CD14-positive monocyte (primary cell): ENCODE measurements at regions not wholly inside any gene's neighbourhood (a gene's known extent, or its start where the extent isn't known, plus 50 kb on each side); places are given as distances from the start of the nearest gene placed in this dataset.

ENCODE experiments used
- DNase-seq, 3 donors: peaks; one replicate each; pipeline ENCODE4 v3.0.0-alpha.2; 2011 to 2022
- H2AFZ ChIP-seq: 2 replicates; pipeline ENCODE4 v1.6.0; 2012; ENCODE audit warnings: mild to moderate bottlenecking, low read depth, low read length, inconsistent platforms; ENCODE audit not compliant: insufficient read depth, poor library complexity, severe bottlenecking
- H3K27ac ChIP-seq, 2 donors: 1 replicate in 1 of 2; 2 replicates in 1 of 2; pipeline ENCODE4 v1.5.1; 2012 to 2013; ENCODE audit warnings: low read length in 2 of 2, control low read depth in 1 of 2, inconsistent platforms in 1 of 2, low read depth in 1 of 2, mild to moderate bottlenecking in 1 of 2
- H3K27me3 ChIP-seq, 2 donors: one replicate each; pipeline versions ENCODE4 v1.6.0 to v1.6.1; 2011 to 2013; ENCODE audit warnings: low read length in 2 of 2; ENCODE audit not compliant: control insufficient read depth in 2 of 2, insufficient read depth in 2 of 2
- H3K36me3 ChIP-seq, 2 donors: replicated peaks in 1 of 2; 1 replicate in 1 of 2; 2 replicates in 1 of 2; pipeline versions ENCODE4 v1.5.1 to v1.6.1; 2012 to 2013; ENCODE audit warnings: low read length in 2 of 2, control low read depth in 1 of 2, inconsistent platforms in 1 of 2, mild to moderate bottlenecking in 1 of 2; ENCODE audit not compliant: insufficient read depth in 2 of 2, control insufficient read depth in 1 of 2
- H3K4me1 ChIP-seq, 2 donors: 1 replicate in 1 of 2; 2 replicates in 1 of 2; pipeline versions ENCODE4 v1.5.1 to v1.6.1; 2012 to 2013; ENCODE audit warnings: low read length in 2 of 2, control low read depth in 1 of 2, inconsistent platforms in 1 of 2, mild to moderate bottlenecking in 1 of 2, moderate library complexity in 1 of 2; ENCODE audit not compliant: insufficient read depth in 2 of 2, control insufficient read depth in 1 of 2
- H3K4me2 ChIP-seq: replicated peaks from 2 replicates; pipeline ENCODE3; 2012; ENCODE audit warnings: low read length, moderate library complexity, mild to moderate bottlenecking; ENCODE audit not compliant: poor library complexity, severe bottlenecking; ENCODE audit errors: extremely low read depth
- H3K4me3 ChIP-seq, 3 experiments: fragments of 200-600 bp in 1 of 3; sonication (generic) in 1 of 3; replicated peaks in 1 of 3; 1 replicate in 2 of 3; 2 replicates in 1 of 3; pipeline ENCODE4 v1.5.1; 2011 to 2013; ENCODE audit warnings: low read length in 3 of 3, mild to moderate bottlenecking in 3 of 3, control low read depth in 2 of 3, low read depth in 2 of 3, inconsistent platforms in 1 of 3, moderate library complexity in 1 of 3
- H3K79me2 ChIP-seq: 2 replicates; pipeline ENCODE4 v1.6.0; 2012; ENCODE audit warnings: mild to moderate bottlenecking, control low read depth, inconsistent platforms, low read length, moderate library complexity; ENCODE audit not compliant: insufficient read depth
- H3K9ac ChIP-seq: 2 replicates; pipeline ENCODE4 v1.6.0; 2017; ENCODE audit warnings: low read length, mild to moderate bottlenecking; ENCODE audit not compliant: insufficient read depth, poor library complexity, severe bottlenecking
- H3K9me3 ChIP-seq, 2 donors: replicated peaks in 1 of 2; 1 replicate in 1 of 2; 2 replicates in 1 of 2; pipeline versions ENCODE4 v1.5.1 to v1.6.1; 2012 to 2013; ENCODE audit warnings: low read length in 2 of 2, control low read depth in 1 of 2; ENCODE audit not compliant: control insufficient read depth in 1 of 2, insufficient read depth in 1 of 2
- H4K20me1 ChIP-seq: 2 replicates; pipeline ENCODE4 v1.6.0; 2012; ENCODE audit warnings: mild to moderate bottlenecking, low read length, control low read depth, moderate library complexity; ENCODE audit not compliant: insufficient read depth
- H3K27ac Mint-ChIP-seq, 7 donors: one replicate each; pipeline ENCODE4 v1.8.0; 2020; ENCODE audit warnings: mild to moderate bottlenecking in 7 of 7, mixed read lengths in 7 of 7, moderate library complexity in 6 of 7, inconsistent platforms in 2 of 7
- H3K27me3 Mint-ChIP-seq, 3 donors: one replicate each; pipeline ENCODE4 v1.8.0; 2021 to 2022; ENCODE audit warnings: low read depth in 3 of 3, mild to moderate bottlenecking in 3 of 3, mixed read lengths in 3 of 3, moderate library complexity in 3 of 3, inconsistent platforms in 1 of 3
- H3K36me3 Mint-ChIP-seq, 2 donors: one replicate each; pipeline ENCODE4 v1.8.0; 2020; ENCODE audit warnings: mixed read lengths in 2 of 2, inconsistent platforms in 1 of 2, mild to moderate bottlenecking in 1 of 2
- H3K4me1 Mint-ChIP-seq: one replicate; pipeline ENCODE4 v1.8.0; 2020; ENCODE audit warnings: mild to moderate bottlenecking, mixed read lengths
- H3K4me3 Mint-ChIP-seq, 2 donors: one replicate each; pipeline ENCODE4 v1.8.0; 2020; ENCODE audit warnings: mild to moderate bottlenecking in 2 of 2, mixed read lengths in 2 of 2, moderate library complexity in 1 of 2
- H3K9me3 Mint-ChIP-seq, 7 donors: one replicate each; pipeline ENCODE4 v1.8.0; 2020 to 2022; ENCODE audit warnings: mixed read lengths in 7 of 7, mild to moderate bottlenecking in 6 of 7, moderate library complexity in 6 of 7, inconsistent platforms in 2 of 7
- CTCF ChIP-seq: fragments of 200-600 bp; IDR thresholded peaks from one replicate; pipeline ENCODE4 v1.8.0; 2022; ENCODE audit warnings: antibody characterized with exemption, mild to moderate bottlenecking
- WGBS: methylation state at CpG from one replicate; pipeline ENCODE4 v1.1.5; 2013; ENCODE audit warnings: missing lambda C conversion rate; ENCODE audit not compliant: insufficient coverage; 5-methylcytosine and 5-hydroxymethylcytosine counted together
- intact Hi-C, 2 donors: fragments of 100-400 bp; cut with micrococcal nuclease; formaldehyde crosslinking; loops; one replicate each; pipeline versions ENCODE4 v1.15.0 to v1.15.1; 2023

DNA sequence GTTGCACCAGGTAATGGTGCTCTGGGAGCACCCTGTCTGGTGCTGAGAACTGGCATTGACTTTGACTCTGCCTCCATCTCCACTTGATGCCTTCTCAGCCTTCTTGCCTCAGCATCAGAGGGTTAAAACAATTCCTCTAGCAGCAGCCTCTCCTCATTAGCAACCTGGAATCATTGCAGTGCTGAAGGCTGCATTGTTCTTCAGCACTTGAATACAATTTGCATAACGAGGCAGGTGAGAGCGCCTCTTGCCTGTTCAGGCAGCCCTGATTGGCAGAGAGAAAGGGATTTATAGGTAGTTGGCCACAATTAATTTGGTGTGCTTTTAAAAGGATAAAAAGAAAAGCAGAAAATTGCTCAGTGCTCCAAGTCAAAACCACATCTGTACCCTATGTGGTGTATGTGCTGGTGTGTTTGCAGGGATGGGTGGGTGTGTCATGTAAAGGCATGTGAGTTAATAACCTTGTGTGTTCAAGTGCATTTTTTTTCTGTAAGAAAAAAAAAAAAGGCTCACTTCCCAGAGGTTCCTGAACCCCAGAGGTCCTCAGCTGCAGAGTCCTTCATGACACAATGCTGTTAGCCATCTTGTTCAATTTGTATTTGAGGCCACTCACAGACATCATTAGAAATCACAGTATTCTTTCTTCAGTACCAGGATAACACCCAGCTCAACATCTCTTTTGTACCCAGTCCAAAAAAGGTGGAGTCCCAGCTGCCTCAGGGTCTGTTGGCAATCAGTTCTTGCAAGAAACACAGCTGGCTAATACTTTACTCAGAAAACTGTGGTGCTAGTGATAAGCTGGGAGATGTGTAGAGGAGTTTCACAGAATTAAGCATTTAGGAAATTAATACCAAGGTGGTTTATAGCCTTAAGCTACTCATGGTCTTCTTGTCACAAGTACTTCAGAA lies 385.6 kb downstream of the GRIN2B start:
- no peak overlapping the region for H3K9ac ChIP-seq

More for the DNA sequence above, 385.6 kb downstream of the GRIN2B start:
- Mint-ChIP-seq H3K4me1 (no peaks in the 10 kb centered on the region), H3K27ac (no peak overlapping the region), H3K27me3 (no peaks in the 10 kb centered on the region), H3K4me3 (no peak overlapping the region), H3K9me3 (peaks cover 0 to 2% (median 0%) of the 10 kb centered on the region in 7 donors), H3K36me3 (no peaks in the 10 kb centered on the region)
- Histone ChIP-seq H3K4me1 (no peaks in the 10 kb centered on the region), H3K27ac (no peak overlapping the region), H3K4me2 (no peak overlapping the region), H3K79me2 (no peaks in the 10 kb centered on the region), H3K4me3 (no peak overlapping the region), H4K20me1 (no peaks in the 10 kb centered on the region), H3K36me3 (no peaks in the 10 kb centered on the region), H3K27me3 (no peaks in the 10 kb centered on the region), H2AFZ (no peak overlapping the region), H3K9me3 (no peaks in the 10 kb centered on the region)
- DNase-seq = no peak
- intact Hi-C loops = no loop called here
- no peak for TF ChIP-seq CTCF
- 100% methylated on average over 2 of the region's 2 CpGs for WGBS
